Mucosa of stomach (tissue), 1 donor: ENCODE measurements at regions not wholly inside any gene's neighbourhood (a gene's known extent, or its start where the extent isn't known, plus 50 kb on each side); places are given as distances from the start of the nearest gene placed in this dataset.
"Not testable (repeated sequence)": the region's sequence is repeated elsewhere in the genome, so short reads cannot be mapped to it uniquely, and the experiment has no call there.

Source experiments
- H3K27me3 ChIP-seq: one replicate; pipeline ENCODE4 v1.7.0; 2013; ENCODE audit warnings: mild to moderate bottlenecking, low read length; ENCODE audit not compliant: control insufficient read depth, insufficient read depth
- H3K36me3 ChIP-seq: one replicate; pipeline ENCODE4 v1.7.0; 2013; ENCODE audit warnings: low read length; ENCODE audit not compliant: control insufficient read depth, insufficient read depth
- H3K4me1 ChIP-seq: one replicate; pipeline ENCODE4 v1.7.0; 2013; ENCODE audit warnings: mild to moderate bottlenecking, low read length; ENCODE audit not compliant: control insufficient read depth, insufficient read depth
- H3K4me3 ChIP-seq: one replicate; pipeline ENCODE4 v1.7.0; 2013; ENCODE audit warnings: low read length
- H3K9ac ChIP-seq: one replicate; pipeline ENCODE4 v1.7.0; 2013; ENCODE audit warnings: mild to moderate bottlenecking, low read length, moderate library complexity
- H3K9me3 ChIP-seq: one replicate; pipeline ENCODE4 v1.7.0; 2013; ENCODE audit warnings: mild to moderate bottlenecking, low read length, moderate library complexity; ENCODE audit not compliant: control insufficient read depth
- donor health status: Pancreatic carcinoma.

GRCh38 chr1:166667600-166667999, 171.7 kb upstream of the POGK start:
- not testable (repeated sequence) for H3K27me3 ChIP-seq, H3K36me3 ChIP-seq, H3K9me3 ChIP-seq, H3K4me3 ChIP-seq, H3K9ac ChIP-seq, H3K4me1 ChIP-seq

- H3K4me1 ChIP-seq = no peaks in the 10 kb centered on the region
These were observed 167.6 kb upstream of the POGK start for GRCh38 chr1:166671627-166672026.

GRCh38 chr1:166673722-166674121, 165.6 kb upstream of the POGK start:
- Histone ChIP-seq H3K27me3 (no peaks in the 10 kb centered on the region), H3K4me1 (no peaks in the 10 kb centered on the region), H3K9ac (no peak overlapping the region), H3K9me3 (no peaks in the 10 kb centered on the region), H3K4me3 (no peak overlapping the region), H3K36me3 (no peaks in the 10 kb centered on the region)

More at GRCh38 chr1:166671627-166672026, 167.6 kb upstream of the POGK start:
- H3K9ac ChIP-seq = no peak overlapping the region
- H3K36me3 ChIP-seq = no peaks in the 10 kb centered on the region
- no peaks in the 10 kb centered on the region for H3K27me3 ChIP-seq
- H3K9me3 ChIP-seq = no peaks in the 10 kb centered on the region
- no peak overlapping the region for H3K4me3 ChIP-seq

GRCh38 chr1:166675213-166675612, 164.1 kb upstream of the POGK start:
- H3K4me1 ChIP-seq = no peaks in the 10 kb centered on the region
- no peaks in the 10 kb centered on the region for H3K36me3 ChIP-seq
- no peak overlapping the region for H3K9ac ChIP-seq
- H3K27me3 ChIP-seq = no peaks in the 10 kb centered on the region
- H3K9me3 ChIP-seq = no peaks in the 10 kb centered on the region
- H3K4me3 ChIP-seq = no peak overlapping the region

- Histone ChIP-seq H3K4me3 (no peak overlapping the region), H3K9ac (no peak overlapping the region), H3K4me1 (no peaks in the 10 kb centered on the region), H3K9me3 (no peaks in the 10 kb centered on the region), H3K27me3 (no peaks in the 10 kb centered on the region), H3K36me3 (no peaks in the 10 kb centered on the region)
These were observed 162.3 kb upstream of the POGK start for GRCh38 chr1:166676981-166677380.

- no peak overlapping the region for H3K4me3 ChIP-seq
- H3K9me3 ChIP-seq = no peaks in the 10 kb centered on the region
- H3K27me3 ChIP-seq = no peaks in the 10 kb centered on the region
- H3K4me1 ChIP-seq = no peaks in the 10 kb centered on the region
- H3K36me3 ChIP-seq = no peaks in the 10 kb centered on the region
- H3K9ac ChIP-seq = no peak overlapping the region
These were observed 159.9 kb upstream of the POGK start for GRCh38 chr1:166679369-166679768.

- Histone ChIP-seq H3K36me3 (no peaks in the 10 kb centered on the region), H3K9ac (no peak overlapping the region), H3K4me3 (no peak overlapping the region), H3K9me3 (no peaks in the 10 kb centered on the region), H3K4me1 (no peaks in the 10 kb centered on the region), H3K27me3 (no peaks in the 10 kb centered on the region)
These were observed 156.7 kb upstream of the POGK start for GRCh38 chr1:166682588-166682987.

GRCh38 chr1:166684669-166685068, 154.6 kb upstream of the POGK start:
- H3K9me3 ChIP-seq, H3K27me3 ChIP-seq, H3K4me1 ChIP-seq, H3K9ac ChIP-seq, H3K36me3 ChIP-seq, H3K4me3 ChIP-seq: not testable (repeated sequence)

- H3K4me1 ChIP-seq = no peaks in the 10 kb centered on the region
- H3K9me3 ChIP-seq = no peaks in the 10 kb centered on the region
- no peaks in the 10 kb centered on the region for H3K27me3 ChIP-seq
- H3K9ac ChIP-seq = no peak overlapping the region
- H3K4me3 ChIP-seq = no peak overlapping the region
- no peaks in the 10 kb centered on the region for H3K36me3 ChIP-seq
These were observed 154.1 kb upstream of the POGK start for GRCh38 chr1:166685200-166685599.

- not testable (repeated sequence) for H3K9me3 ChIP-seq, H3K27me3 ChIP-seq, H3K9ac ChIP-seq, H3K4me1 ChIP-seq, H3K36me3 ChIP-seq, H3K4me3 ChIP-seq
These were observed 153.4 kb upstream of the POGK start for GRCh38 chr1:166685891-166686290.

- H3K27me3 ChIP-seq = not testable (repeated sequence)
These were observed 148.7 kb upstream of the POGK start for GRCh38 chr1:166690596-166690995.

GRCh38 chr1:166691476-166691875, 147.8 kb upstream of the POGK start:
- Histone ChIP-seq H3K9me3 (no peaks in the 10 kb centered on the region), H3K4me1 (no peaks in the 10 kb centered on the region), H3K27me3 (no peaks in the 10 kb centered on the region), H3K4me3 (no peak overlapping the region), H3K36me3 (no peaks in the 10 kb centered on the region), H3K9ac (no peak overlapping the region)

More at GRCh38 chr1:166690596-166690995, 148.7 kb upstream of the POGK start:
- H3K4me3 ChIP-seq, H3K36me3 ChIP-seq, H3K9ac ChIP-seq, H3K9me3 ChIP-seq, H3K4me1 ChIP-seq: not testable (repeated sequence)

GRCh38 chr1:166692346-166692745, 146.9 kb upstream of the POGK start:
- Histone ChIP-seq H3K27me3 (no peaks in the 10 kb centered on the region), H3K36me3 (no peaks in the 10 kb centered on the region), H3K4me3 (no peak overlapping the region), H3K9ac (no peak overlapping the region), H3K4me1 (no peaks in the 10 kb centered on the region), H3K9me3 (no peaks in the 10 kb centered on the region)
